Right lung (tissue), 2 donors: ENCODE measurements at regions not wholly inside any gene's neighbourhood (a gene's known extent, or its start where the extent isn't known, plus 50 kb on each side); places are given as distances from the start of the nearest gene placed in this dataset.

Source experiments
- DNase-seq, 2 donors: peaks; one replicate each; pipeline ENCODE4 v3.0.0-alpha.2; 2013

GRCh38 chr18:45430041-45430440 is 185.2 kb upstream of the SLC14A2 start:
- DNase-seq: no peak

DNA sequence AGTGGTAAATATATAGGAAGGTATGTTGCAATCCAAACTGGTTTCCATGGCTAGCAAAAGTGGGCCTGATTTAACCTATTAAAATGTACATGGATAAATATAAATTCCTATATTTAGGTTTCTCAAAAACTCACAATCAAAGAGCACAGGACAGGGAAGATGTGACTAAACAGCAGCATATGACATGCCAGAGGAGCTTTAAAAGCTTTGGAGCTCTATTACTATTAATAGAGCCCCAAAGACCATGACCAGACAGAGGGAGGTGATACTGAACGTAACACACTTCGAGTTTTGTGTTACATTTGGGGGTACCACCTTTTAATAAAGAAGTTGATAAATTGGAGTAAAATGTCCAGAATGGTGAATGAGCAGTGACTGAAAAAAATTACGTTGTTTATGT is 179.5 kb upstream of the SLC14A2 start:
- DNase-seq: no peak

DNA sequence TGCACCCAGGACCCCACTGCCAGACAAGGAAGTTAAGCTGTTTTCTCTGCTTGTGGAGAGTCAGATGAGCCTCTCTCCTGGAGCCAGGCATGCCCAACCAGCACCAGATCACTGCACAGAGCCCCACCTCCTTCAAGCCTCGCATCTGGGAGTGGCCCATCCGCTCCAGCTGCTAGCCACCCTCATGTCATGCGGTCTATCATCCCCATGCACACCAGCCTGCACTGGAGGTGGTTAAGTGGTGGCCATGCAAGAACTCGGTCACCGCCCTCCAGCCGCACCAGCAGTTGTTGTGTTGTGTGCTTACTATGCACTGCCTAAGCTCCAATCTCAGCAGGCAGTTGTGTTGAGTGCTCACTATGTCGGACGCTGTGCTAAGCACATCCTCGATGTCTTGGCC is 177.9 kb upstream of the SLC14A2 start:
- DNase-seq: no peak

DNA sequence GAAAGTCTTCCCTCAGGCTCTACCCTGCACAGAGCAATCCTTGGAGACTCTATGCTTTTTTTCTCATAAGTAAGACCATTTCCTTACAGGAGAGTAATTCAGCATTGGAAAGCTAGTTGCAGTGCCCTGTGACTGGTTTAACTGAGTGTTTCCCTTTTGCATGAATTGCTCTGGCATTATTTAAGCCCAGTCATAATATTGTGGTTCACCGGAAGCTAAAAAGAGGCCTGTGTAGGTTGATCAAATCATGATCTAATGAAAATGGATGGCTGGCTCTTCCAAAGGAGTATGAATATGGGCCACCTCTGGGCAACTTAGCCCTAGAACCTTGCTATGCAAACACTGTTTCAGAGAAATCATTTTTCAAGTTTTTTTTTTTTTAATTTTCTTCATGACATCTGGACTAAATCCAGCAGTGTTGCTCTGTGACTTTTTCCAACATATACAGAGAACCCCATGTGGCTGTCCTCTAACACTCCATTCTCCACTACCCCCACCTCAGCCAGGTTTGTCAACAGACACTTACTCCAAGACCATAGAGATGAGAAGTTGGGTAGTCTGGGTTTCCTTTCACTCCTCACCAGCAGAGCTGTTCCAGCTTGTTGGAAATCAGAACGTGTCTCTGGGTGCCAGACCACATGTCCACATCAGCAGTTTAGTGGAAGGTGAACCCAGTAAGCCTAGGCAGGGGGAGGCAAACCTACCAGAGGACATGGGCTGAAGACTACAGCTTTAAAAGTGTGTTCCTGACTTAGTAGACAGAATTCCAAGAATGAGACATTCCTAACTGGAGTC is 175.2 kb upstream of the SLC14A2 start:
- no peak for DNase-seq

GRCh38 chr18:45441110-45441847 is 174.0 kb upstream of the SLC14A2 start:
- no peak for DNase-seq

DNA sequence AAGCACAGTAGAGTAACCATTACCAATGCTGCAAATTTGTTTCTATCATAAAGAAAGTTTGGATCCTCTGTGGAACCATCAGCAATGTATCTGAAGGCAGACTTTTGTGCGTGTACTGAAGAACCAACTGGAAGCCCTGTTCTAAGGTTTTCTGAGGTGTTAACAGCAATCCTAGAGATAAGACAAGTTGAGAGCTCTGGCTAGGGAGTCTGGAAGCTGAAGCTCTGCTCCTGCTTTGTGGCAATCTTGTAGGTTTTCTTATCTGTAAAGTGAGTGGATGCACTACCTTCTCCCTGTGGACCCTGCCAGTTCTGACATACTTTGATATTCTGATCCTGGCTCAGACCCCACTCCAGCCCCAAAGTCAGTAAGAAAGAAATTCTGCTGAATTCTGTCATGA is 171.2 kb upstream of the SLC14A2 start:
- no peak for DNase-seq

GRCh38 chr18:45447355-45448265 is 167.7 kb upstream of the SLC14A2 start:
- no peak for DNase-seq

DNA sequence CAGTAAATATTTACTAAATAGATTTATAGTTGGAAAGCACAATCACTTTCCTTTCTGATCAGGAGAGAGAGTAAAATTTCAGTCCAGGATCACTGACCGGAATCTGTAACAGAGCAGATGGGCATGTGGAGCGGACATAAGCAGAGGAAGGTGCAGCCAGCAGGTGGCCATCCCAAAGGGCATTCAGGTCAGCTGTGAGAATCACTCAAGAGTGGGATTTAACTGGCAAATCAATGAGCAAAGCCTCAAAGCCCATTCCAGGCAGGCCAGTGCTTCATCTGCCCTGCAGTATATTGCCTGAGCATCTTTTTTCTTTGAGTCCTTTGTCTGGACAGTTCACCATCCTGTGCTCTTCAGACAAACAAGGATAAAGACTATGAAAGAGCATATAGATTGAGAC is 166.4 kb upstream of the SLC14A2 start:
- DNase-seq: no peak

DNA sequence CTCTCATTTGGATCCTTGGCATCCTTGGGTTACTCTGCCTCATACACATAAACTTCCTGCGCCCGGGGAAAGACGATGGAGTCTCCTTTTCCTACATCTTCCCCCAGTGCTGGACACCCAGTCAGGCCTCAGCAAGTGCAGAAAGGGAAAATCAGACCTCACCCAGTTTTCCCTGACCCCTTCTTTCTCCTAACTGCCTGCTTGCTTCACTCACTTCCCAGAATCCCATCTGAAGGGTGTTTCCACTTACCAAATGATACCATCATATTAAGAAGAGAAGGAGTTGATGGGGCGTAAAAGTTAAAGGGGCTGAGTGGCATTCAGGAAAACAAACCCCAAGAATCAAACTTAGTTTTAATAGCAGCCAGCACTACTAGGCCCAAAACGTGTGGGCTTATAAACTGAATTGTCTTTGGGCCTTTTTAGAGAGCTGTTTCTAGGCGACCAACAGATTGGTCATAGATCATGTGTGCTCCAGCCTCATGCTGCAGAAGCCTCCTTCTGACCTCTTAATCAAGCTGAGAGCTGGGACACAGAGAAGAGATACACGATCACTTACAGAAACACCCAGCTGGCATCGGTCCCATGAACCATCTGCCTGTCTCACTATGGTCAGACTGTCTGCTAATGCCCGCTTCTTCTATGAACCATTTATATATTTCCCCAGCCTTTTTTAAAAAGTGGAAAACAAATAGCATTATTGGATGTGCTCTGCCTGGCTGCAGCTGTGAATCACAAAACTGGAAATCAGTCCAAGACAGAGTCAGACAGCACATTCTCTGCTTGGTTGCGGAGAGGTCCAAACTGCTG is 165.7 kb upstream of the SLC14A2 start:
- peak; percentile 74 to 82 for DNase-seq

GRCh38 chr18:45456090-45457021 is 158.9 kb upstream of the SLC14A2 start:
- DNase-seq: no peak

DNA sequence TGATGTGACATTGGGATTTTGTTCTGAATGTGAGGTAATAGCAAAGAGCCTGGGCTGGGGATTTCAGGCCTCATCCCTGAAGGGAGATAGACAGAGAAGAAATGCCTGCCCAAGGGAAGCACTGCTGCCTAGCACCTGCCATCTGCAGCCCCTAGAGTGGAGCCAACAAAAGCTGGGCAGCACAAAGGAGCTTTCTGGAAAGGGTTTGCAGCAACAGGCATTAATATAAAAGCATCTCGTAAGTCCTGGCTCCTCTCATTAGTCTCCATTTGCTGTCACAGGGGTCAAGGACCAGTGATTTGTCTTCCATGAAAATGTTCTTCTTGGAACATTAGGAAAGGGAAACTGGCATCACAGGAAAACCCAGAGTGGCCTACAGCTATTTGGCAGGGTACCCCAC is 157.2 kb upstream of the SLC14A2 start:
- DNase-seq: no peak

DNA sequence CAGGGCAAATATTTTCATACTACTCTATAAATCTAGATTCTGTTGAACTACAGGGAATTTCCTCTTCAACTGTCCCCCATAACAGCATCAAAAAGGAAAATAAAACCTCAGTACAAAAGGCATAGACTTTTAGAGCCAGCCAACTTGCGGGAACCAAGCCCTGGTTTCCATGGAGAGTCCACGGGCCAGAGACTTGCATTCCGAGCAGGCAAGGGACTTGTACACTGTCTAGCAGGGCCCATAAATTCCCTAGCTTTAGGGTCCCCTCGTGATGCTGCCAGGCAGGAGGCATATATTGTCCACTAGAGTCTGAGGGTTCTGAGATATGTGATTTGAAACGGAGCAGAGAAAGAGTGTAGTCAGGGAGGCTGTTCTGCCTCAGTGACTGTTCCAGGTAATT is 153.1 kb upstream of the SLC14A2 start:
- DNase-seq: no peak

GRCh38 chr18:45463451-45463850 is 151.8 kb upstream of the SLC14A2 start:
- no peak for DNase-seq

DNA sequence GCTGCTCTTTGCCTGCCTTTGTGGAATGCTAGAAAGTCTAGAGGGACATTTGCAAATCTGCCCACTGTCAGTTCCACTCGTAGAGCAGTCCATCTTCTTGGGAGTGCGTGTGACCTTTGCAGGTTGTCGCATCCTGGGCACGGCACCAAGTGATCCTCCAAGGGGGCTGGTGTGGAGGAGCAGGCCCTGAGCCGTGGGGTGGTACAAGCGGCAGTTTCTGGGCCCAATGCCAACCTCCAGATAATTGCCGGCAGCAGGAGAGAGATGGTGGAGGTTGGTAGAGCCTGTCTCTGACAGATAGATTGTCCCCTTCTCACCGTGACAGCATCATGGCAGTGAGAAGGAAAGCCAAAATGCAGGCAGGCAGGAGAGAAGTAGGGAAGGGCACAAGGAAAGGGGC is 150.7 kb upstream of the SLC14A2 start:
- DNase-seq: no peak

DNA sequence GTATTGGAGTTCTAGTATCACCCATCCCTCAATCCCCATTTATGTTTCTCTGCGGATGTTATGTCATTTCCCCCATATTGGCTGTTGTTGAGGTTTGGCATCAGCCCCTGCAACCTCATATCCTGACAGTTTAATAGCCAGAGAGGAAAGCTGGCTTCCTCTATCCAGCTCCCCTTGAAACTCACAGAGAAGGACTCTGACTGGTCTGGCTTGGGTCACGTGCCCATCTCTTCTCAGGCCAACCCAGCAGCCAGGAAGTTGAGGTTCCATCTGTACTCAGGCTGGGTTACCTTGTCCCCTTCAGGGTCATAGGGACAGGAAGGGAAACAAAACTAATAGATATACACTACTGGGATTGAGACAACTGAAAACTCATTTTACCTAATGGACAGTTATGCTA is 148.0 kb upstream of the SLC14A2 start:
- no peak for DNase-seq

- no peak for DNase-seq
Observed at GRCh38 chr18:45467945-45468344, 147.3 kb upstream of the SLC14A2 start.

GRCh38 chr18:45478889-45479288 is 136.4 kb upstream of the SLC14A2 start:
- DNase-seq: no peak

- no peak for DNase-seq
Observed at GRCh38 chr18:45480219-45481015, 134.9 kb upstream of the SLC14A2 start.

DNA sequence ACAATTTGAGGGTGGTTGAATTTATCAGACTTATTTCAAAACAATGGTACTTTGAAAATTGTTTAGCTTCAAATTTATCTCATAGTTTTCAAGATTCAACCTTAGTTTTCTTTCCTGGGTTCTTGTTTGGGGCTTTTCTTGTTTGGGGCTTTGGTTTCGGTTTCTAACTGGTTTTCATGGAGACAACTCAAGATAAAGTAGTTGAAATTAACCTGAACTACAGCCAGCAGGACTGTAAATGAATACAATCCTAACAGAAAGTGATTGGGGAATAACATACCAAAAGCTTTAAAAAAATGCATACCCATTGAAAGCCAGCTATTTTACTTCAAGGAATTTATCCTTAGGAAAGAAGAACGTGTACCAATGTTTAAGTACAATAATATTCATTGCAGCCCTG is 133.5 kb upstream of the SLC14A2 start:
- no peak for DNase-seq
